ENCODE measurements at regions not wholly inside any gene's neighbourhood (a gene's known extent, or its start where the extent isn't known, plus 50 kb on each side); places are given as distances from the start of the nearest gene placed in this dataset.
"Not testable (repeated sequence)": the region's sequence is repeated elsewhere in the genome, so short reads cannot be mapped to it uniquely, and the experiment has no call there.

- H3K27me3 ChIP-seq (ENCODE audit: control insufficient read depth, insufficient read depth, low read length), result no peaks in the 10 kb centered on the region
- no peak overlapping the region for H3K27ac ChIP-seq (ENCODE audit: low read depth, low read length)
- no peak overlapping the region for H3K4me3 ChIP-seq (ENCODE audit: low read depth, low read length)
- H3K9ac ChIP-seq (ENCODE audit: low read depth, low read length), result no peak overlapping the region
- H3K4me1 ChIP-seq (ENCODE audit: control insufficient read depth, insufficient read depth, low read length), result no peaks in the 10 kb centered on the region
- H3K9me3 ChIP-seq (ENCODE audit: control insufficient read depth, insufficient read depth, low read length), result no peaks in the 10 kb centered on the region
- no peaks in the 10 kb centered on the region for H3K36me3 ChIP-seq (ENCODE audit: control insufficient read depth, insufficient read depth, low read length)
Measured at GRCh38 chr3:6025032-6025431, 835.9 kb upstream of the GRM7 start.

DNA sequence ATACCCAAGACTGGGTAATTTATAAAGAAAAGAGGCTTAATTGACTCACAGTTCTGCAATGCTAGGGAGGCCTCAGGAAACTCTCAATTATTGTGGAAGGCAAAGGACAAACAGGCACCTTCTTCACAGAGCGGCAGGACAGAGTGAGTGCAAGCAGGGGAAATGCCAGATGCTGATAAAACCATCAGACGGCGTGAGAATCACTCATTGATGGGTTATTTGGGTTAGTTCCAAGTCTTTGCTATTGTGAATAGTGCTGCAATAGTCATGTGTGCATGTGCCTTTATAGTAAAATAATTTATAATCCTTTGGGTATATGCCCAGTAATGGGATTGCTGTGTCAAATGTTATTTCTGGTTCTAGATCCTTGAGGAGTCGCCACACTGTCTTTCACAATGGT, 830.3 kb upstream of the GRM7 start:
- H3K27ac ChIP-seq (ENCODE audit: low read depth, low read length); H3K4me1 ChIP-seq (ENCODE audit: control insufficient read depth, insufficient read depth, low read length); H3K9me3 ChIP-seq (ENCODE audit: control insufficient read depth, insufficient read depth, low read length); H3K27me3 ChIP-seq (ENCODE audit: control insufficient read depth, insufficient read depth, low read length); H3K36me3 ChIP-seq (ENCODE audit: control insufficient read depth, insufficient read depth, low read length); H3K9ac ChIP-seq (ENCODE audit: low read depth, low read length); H3K4me3 ChIP-seq (ENCODE audit: low read depth, low read length): not testable (repeated sequence)

DNA sequence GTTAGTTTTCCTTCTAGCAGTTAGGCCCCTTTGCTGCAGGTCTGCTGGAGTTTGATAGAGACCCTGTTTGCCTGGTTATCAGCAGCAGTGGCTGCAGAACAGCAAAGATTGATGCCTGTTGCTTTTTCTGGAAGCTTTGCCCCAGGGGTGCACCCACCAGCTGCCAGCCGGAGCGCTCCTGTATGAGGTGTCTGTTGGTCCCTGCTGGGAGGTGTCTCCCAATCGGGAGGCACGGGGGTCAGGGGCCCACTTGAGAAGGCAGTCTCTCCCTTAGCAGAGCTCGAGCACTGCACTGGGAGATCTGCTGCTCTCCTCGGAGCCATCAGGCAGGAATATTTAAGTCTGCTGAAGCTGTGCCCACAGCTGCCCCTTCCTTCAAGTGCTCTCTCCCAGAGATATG, 825.3 kb upstream of the GRM7 start:
- Histone ChIP-seq H3K27ac (ENCODE audit: low read depth, low read length) (no peak overlapping the region), H3K27me3 (ENCODE audit: control insufficient read depth, insufficient read depth, low read length) (no peaks in the 10 kb centered on the region), H3K9me3 (ENCODE audit: control insufficient read depth, insufficient read depth, low read length) (peaks cover 16% of the 10 kb centered on the region; the same call in 1 of the 2 replicates), H3K4me3 (ENCODE audit: low read depth, low read length) (no peak overlapping the region), H3K4me1 (ENCODE audit: control insufficient read depth, insufficient read depth, low read length) (no peaks in the 10 kb centered on the region; the same call in 1 of the 2 replicates), H3K36me3 (ENCODE audit: control insufficient read depth, insufficient read depth, low read length) (no peaks in the 10 kb centered on the region), H3K9ac (ENCODE audit: low read depth, low read length) (no peak overlapping the region)

- Histone ChIP-seq H3K4me3 (ENCODE audit: low read depth, low read length) (no peak overlapping the region), H3K36me3 (ENCODE audit: control insufficient read depth, insufficient read depth, low read length) (no peaks in the 10 kb centered on the region), H3K27ac (ENCODE audit: low read depth, low read length) (no peak overlapping the region), H3K9ac (ENCODE audit: low read depth, low read length) (no peak overlapping the region), H3K27me3 (ENCODE audit: control insufficient read depth, insufficient read depth, low read length) (no peaks in the 10 kb centered on the region), H3K4me1 (ENCODE audit: control insufficient read depth, insufficient read depth, low read length) (no peaks in the 10 kb centered on the region; the same call in 1 of the 2 replicates), H3K9me3 (ENCODE audit: control insufficient read depth, insufficient read depth, low read length) (peaks cover 16% of the 10 kb centered on the region; the same call in 1 of the 2 replicates)
Measured at GRCh38 chr3:6039971-6040370, 820.9 kb upstream of the GRM7 start.

DNA sequence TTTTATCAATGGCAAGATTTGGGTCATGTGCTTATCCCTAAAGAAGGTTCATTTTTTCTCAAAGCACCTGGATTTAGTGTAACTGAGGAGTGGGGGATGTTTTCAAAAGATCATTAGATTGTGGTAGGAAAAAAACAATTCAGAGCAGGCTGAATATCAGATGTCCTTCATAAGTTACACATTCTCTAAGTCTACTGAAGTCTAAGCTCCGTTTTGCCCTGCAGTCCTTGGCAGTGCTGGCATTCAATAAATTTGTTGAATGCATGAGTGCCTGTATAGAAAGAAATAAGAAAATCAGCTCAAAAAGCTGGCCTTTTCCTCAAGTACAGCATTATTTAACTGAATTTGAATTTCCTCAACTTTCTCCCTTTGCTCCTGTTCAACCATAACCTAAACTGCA, 819.0 kb upstream of the GRM7 start:
- Histone ChIP-seq H3K9me3 (ENCODE audit: control insufficient read depth, insufficient read depth, low read length) (peaks cover 3% of the 10 kb centered on the region; the same call in 1 of the 2 replicates), H3K36me3 (ENCODE audit: control insufficient read depth, insufficient read depth, low read length) (no peaks in the 10 kb centered on the region), H3K4me1 (ENCODE audit: control insufficient read depth, insufficient read depth, low read length) (no peaks in the 10 kb centered on the region; the same call in 1 of the 2 replicates), H3K27ac (ENCODE audit: low read depth, low read length) (no peak overlapping the region), H3K27me3 (ENCODE audit: control insufficient read depth, insufficient read depth, low read length) (no peaks in the 10 kb centered on the region), H3K4me3 (ENCODE audit: low read depth, low read length) (no peak overlapping the region), H3K9ac (ENCODE audit: low read depth, low read length) (no peak overlapping the region)

- no peaks in the 10 kb centered on the region for H3K4me1 ChIP-seq (ENCODE audit: control insufficient read depth, insufficient read depth, low read length)
- no peaks in the 10 kb centered on the region for H3K36me3 ChIP-seq (ENCODE audit: control insufficient read depth, insufficient read depth, low read length)
- peaks cover 10% of the 10 kb centered on the region for H3K9me3 ChIP-seq (ENCODE audit: control insufficient read depth, insufficient read depth, low read length)
- H3K9ac ChIP-seq (ENCODE audit: low read depth, low read length), result no peak overlapping the region
- no peak overlapping the region for H3K4me3 ChIP-seq (ENCODE audit: low read depth, low read length)
- H3K27me3 ChIP-seq (ENCODE audit: control insufficient read depth, insufficient read depth, low read length), result no peaks in the 10 kb centered on the region
- H3K27ac ChIP-seq (ENCODE audit: low read depth, low read length), result no peak overlapping the region
Measured at GRCh38 chr3:6047016-6047415, 813.9 kb upstream of the GRM7 start.

DNA sequence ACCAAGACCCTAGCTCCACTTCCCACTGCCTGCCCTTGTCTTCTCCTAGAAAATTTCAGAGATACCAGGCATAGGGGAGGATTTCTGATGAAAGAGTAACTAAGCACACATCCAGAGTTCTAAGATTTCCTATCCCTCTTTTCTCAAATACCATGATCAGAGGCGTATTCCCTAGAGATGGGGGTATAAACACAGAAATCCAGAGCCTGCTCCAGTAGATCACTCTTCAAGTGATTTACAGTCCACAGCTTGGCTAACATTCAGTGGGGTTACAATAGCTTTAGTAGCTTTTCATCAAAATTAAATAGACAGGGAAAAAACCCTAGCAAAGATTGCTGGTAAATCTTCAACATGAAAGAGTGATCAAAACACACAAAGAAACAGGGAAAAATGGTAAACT, 800.7 kb upstream of the GRM7 start:
- no peak overlapping the region for H3K4me3 ChIP-seq (ENCODE audit: low read depth, low read length)
- peaks cover 26% of the 10 kb centered on the region for H3K4me1 ChIP-seq (ENCODE audit: control insufficient read depth, insufficient read depth, low read length)
- no peaks in the 10 kb centered on the region for H3K27me3 ChIP-seq (ENCODE audit: control insufficient read depth, insufficient read depth, low read length)
- H3K9me3 ChIP-seq (ENCODE audit: control insufficient read depth, insufficient read depth, low read length), result no peaks in the 10 kb centered on the region
- no peaks in the 10 kb centered on the region for H3K36me3 ChIP-seq (ENCODE audit: control insufficient read depth, insufficient read depth, low read length)
- no peak overlapping the region for H3K9ac ChIP-seq (ENCODE audit: low read depth, low read length)
- H3K27ac ChIP-seq (ENCODE audit: low read depth, low read length), result no peak overlapping the region

DNA sequence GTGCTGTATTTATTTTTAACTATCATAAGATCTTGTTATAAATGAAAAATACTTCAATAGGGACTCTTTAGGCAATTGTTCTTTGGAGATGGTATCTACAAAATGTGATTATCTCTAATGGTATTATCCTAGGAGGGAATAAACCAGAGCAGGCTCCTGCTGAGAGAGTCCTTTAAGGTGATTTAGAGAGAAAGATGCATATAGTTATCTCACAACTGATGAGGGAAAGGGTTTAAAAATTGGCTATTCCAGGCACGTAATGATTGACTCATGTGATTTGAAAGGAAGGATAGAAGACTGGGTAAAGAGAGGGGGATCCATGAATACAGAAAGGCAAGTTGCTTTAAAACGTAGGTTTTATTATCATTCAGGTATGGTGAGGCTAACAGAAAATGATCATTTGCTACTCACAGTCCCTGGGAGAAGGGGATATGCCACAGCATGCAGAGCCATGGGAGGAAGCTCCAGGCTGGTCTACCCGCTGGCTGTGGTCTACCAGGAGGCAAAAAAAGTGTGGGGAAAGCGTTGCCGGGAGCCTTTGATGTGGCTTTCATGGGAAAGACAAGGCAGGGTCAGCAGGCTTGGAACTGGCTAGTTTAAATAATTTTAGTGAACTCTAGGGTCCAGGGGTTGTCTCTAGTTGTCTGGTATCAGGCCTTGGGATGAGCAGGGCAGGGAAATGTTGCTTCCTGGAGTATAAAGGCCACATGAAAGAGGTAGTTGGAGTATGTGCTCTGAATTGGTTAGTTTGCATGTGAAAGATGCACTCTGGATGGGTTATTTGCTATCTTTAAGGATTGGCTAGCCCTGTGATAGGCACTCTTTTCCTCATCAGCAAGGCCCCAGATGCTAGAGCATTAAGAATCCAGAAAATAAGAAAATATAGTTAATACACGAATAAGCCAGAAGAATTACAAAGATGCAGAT, 798.4 kb upstream of the GRM7 start:
- Histone ChIP-seq H3K9me3 (ENCODE audit: control insufficient read depth, insufficient read depth, low read length) (no peaks in the 10 kb centered on the region), H3K9ac (ENCODE audit: low read depth, low read length) (no peak overlapping the region), H3K4me3 (ENCODE audit: low read depth, low read length) (no peak overlapping the region), H3K27ac (ENCODE audit: low read depth, low read length) (peak overlapping the region; percentile 18), H3K4me1 (ENCODE audit: control insufficient read depth, insufficient read depth, low read length) (peaks cover 31% of the 10 kb centered on the region), H3K36me3 (ENCODE audit: control insufficient read depth, insufficient read depth, low read length) (no peaks in the 10 kb centered on the region), H3K27me3 (ENCODE audit: control insufficient read depth, insufficient read depth, low read length) (no peaks in the 10 kb centered on the region)

GRCh38 chr3:6066397-6066796, 794.5 kb upstream of the GRM7 start:
- Histone ChIP-seq H3K27ac (ENCODE audit: low read depth, low read length) (no peak overlapping the region), H3K9ac (ENCODE audit: low read depth, low read length) (no peak overlapping the region), H3K4me1 (ENCODE audit: control insufficient read depth, insufficient read depth, low read length) (peaks cover 31% of the 10 kb centered on the region), H3K27me3 (ENCODE audit: control insufficient read depth, insufficient read depth, low read length) (no peaks in the 10 kb centered on the region), H3K9me3 (ENCODE audit: control insufficient read depth, insufficient read depth, low read length) (no peaks in the 10 kb centered on the region), H3K36me3 (ENCODE audit: control insufficient read depth, insufficient read depth, low read length) (no peaks in the 10 kb centered on the region), H3K4me3 (ENCODE audit: low read depth, low read length) (no peak overlapping the region)

DNA sequence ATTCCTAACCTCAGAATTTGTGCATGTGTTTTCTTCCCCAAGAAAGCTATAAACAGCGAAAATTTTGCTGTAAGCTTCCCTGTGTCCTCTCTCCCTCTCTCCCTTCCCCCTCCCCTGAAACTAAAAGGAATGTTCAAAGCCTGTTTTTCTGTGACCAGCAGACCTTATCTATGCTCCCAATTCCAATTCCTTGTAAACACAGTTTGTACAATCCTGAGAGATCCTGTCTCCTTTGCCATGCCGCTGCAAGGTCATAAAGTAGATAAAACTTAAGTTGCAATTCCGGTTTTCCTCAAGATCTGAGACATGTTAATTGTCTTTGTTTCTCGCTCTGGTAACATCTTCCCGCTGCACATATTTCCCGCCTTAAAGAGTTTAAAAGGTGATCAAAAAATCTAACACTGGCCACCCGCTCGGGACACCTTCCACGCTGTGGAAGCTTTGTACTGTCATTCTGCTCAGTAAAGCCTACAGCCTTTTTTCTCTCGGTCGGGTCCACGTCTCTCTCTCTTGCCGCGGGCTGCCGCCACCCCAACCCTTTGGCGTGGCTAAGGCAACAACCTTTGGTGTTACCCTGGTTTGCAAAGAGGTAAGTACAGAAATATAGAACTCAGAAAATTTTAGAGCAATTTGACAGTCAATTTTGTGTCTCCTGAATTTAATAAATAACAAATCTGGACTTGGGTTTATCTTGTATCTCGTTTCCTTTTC, 793.9 kb upstream of the GRM7 start:
- H3K27ac ChIP-seq (ENCODE audit: low read depth, low read length); H3K4me3 ChIP-seq (ENCODE audit: low read depth, low read length); H3K36me3 ChIP-seq (ENCODE audit: control insufficient read depth, insufficient read depth, low read length); H3K27me3 ChIP-seq (ENCODE audit: control insufficient read depth, insufficient read depth, low read length); H3K9ac ChIP-seq (ENCODE audit: low read depth, low read length); H3K9me3 ChIP-seq (ENCODE audit: control insufficient read depth, insufficient read depth, low read length): not testable (repeated sequence)
- peaks cover 31% of the 10 kb centered on the region for H3K4me1 ChIP-seq (ENCODE audit: control insufficient read depth, insufficient read depth, low read length)

- Histone ChIP-seq H3K36me3 (ENCODE audit: control insufficient read depth, insufficient read depth, low read length) (no peaks in the 10 kb centered on the region), H3K9ac (ENCODE audit: low read depth, low read length) (no peak overlapping the region), H3K27me3 (ENCODE audit: control insufficient read depth, insufficient read depth, low read length) (no peaks in the 10 kb centered on the region), H3K27ac (ENCODE audit: low read depth, low read length) (no peak overlapping the region), H3K4me1 (ENCODE audit: control insufficient read depth, insufficient read depth, low read length) (no peaks in the 10 kb centered on the region), H3K4me3 (ENCODE audit: low read depth, low read length) (no peak overlapping the region), H3K9me3 (ENCODE audit: control insufficient read depth, insufficient read depth, low read length) (no peaks in the 10 kb centered on the region)
Measured at GRCh38 chr3:6074952-6075351, 786.0 kb upstream of the GRM7 start.

Data from HUES48 (cell line).